ENCODE measurements at regions not wholly inside any gene's neighbourhood (a gene's known extent, or its start where the extent isn't known, plus 50 kb on each side); places are given as distances from the start of the nearest gene placed in this dataset.

GRCh38 chr13:37412241-37412921, 186.2 kb downstream of the POSTN start:
- Histone ChIP-seq H4K20me1 (ENCODE audit: control insufficient read depth, insufficient read depth, low read depth, low read length) (no peaks in the 10 kb centered on the region), H3K9me3 (ENCODE audit: control insufficient read depth, insufficient read depth, low read length) (no peaks in the 10 kb centered on the region), H3K36me3 (ENCODE audit: control insufficient read depth, low read length) (no peaks in the 10 kb centered on the region), H3K27me3 (ENCODE audit: control insufficient read depth, low read length) (no peaks in the 10 kb centered on the region), H3K9me2 (replicated peaks; ENCODE audit: control insufficient read depth, low read length) (no peaks in the 10 kb centered on the region), H3K79me2 (ENCODE audit: control insufficient read depth, low read length) (no peaks in the 10 kb centered on the region), H3F3A (ENCODE audit: control insufficient read depth, insufficient read depth) (no peaks in the 10 kb centered on the region), H3K4me1 (ENCODE audit: control insufficient read depth, low read length) (no peaks in the 10 kb centered on the region), H3K4me3 (ENCODE audit: low read length) (no peak overlapping the region), H3K27ac (ENCODE audit: low read depth, low read length) (no peak overlapping the region), H3K4me2 (ENCODE audit: low read length) (no peak overlapping the region)
- no peak for TF ChIP-seq EZH2phosphoT487 (IDR thresholded peaks at IDR 0.05; ENCODE audit: borderline replicate concordance, low read length)
- no peak for TF ChIP-seq CTCF (IDR thresholded peaks at IDR 0.05; ENCODE audit: low read depth, low read length, poor library complexity, severe bottlenecking)

- no peaks in the 10 kb centered on the region for H4K20me1 ChIP-seq (ENCODE audit: control insufficient read depth, insufficient read depth, low read depth, low read length)
- no peaks in the 10 kb centered on the region for H3F3A ChIP-seq (ENCODE audit: control insufficient read depth, insufficient read depth)
- no peaks in the 10 kb centered on the region for H3K9me3 ChIP-seq (ENCODE audit: control insufficient read depth, insufficient read depth, low read length)
- no peaks in the 10 kb centered on the region for H3K36me3 ChIP-seq (ENCODE audit: control insufficient read depth, low read length)
- no peak for TF ChIP-seq CTCF (IDR thresholded peaks at IDR 0.05; ENCODE audit: low read depth, low read length, poor library complexity, severe bottlenecking)
- TF ChIP-seq EZH2phosphoT487 (IDR thresholded peaks at IDR 0.05; ENCODE audit: borderline replicate concordance, low read length), result no peak
- H3K27me3 ChIP-seq (ENCODE audit: control insufficient read depth, low read length), result no peaks in the 10 kb centered on the region
- H3K9me2 ChIP-seq (replicated peaks; ENCODE audit: control insufficient read depth, low read length), result no peaks in the 10 kb centered on the region
- H3K27ac ChIP-seq (ENCODE audit: low read depth, low read length), result no peak overlapping the region
- no peak overlapping the region for H3K4me3 ChIP-seq (ENCODE audit: low read length)
- no peaks in the 10 kb centered on the region for H3K4me1 ChIP-seq (ENCODE audit: control insufficient read depth, low read length)
- H3K79me2 ChIP-seq (ENCODE audit: control insufficient read depth, low read length), result no peaks in the 10 kb centered on the region
- H3K4me2 ChIP-seq (ENCODE audit: low read length), result no peak overlapping the region
Observed at GRCh38 chr13:37410316-37410715, 188.3 kb downstream of the POSTN start.

- TF ChIP-seq CTCF (IDR thresholded peaks at IDR 0.05; ENCODE audit: low read depth, low read length, poor library complexity, severe bottlenecking), result no peak
- no peak for TF ChIP-seq EZH2phosphoT487 (IDR thresholded peaks at IDR 0.05; ENCODE audit: borderline replicate concordance, low read length)
- no peaks in the 10 kb centered on the region for H3K9me3 ChIP-seq (ENCODE audit: control insufficient read depth, insufficient read depth, low read length)
- H3K27ac ChIP-seq (ENCODE audit: low read depth, low read length), result no peak overlapping the region
- no peak overlapping the region for H3K4me3 ChIP-seq (ENCODE audit: low read length)
- H3K36me3 ChIP-seq (ENCODE audit: control insufficient read depth, low read length), result no peaks in the 10 kb centered on the region
- H3K4me1 ChIP-seq (ENCODE audit: control insufficient read depth, low read length), result no peaks in the 10 kb centered on the region
- no peaks in the 10 kb centered on the region for H3K27me3 ChIP-seq (ENCODE audit: control insufficient read depth, low read length)
- H4K20me1 ChIP-seq (ENCODE audit: control insufficient read depth, insufficient read depth, low read depth, low read length), result no peaks in the 10 kb centered on the region
- H3K4me2 ChIP-seq (ENCODE audit: low read length), result no peak overlapping the region
- no peaks in the 10 kb centered on the region for H3K9me2 ChIP-seq (replicated peaks; ENCODE audit: control insufficient read depth, low read length)
- H3K79me2 ChIP-seq (ENCODE audit: control insufficient read depth, low read length), result no peaks in the 10 kb centered on the region
- H3F3A ChIP-seq (ENCODE audit: control insufficient read depth, insufficient read depth), result no peaks in the 10 kb centered on the region
Observed at GRCh38 chr13:37409756-37410155, 188.8 kb downstream of the POSTN start.

Measured in DOHH2 (cell line).